Astrocyte of the cerebellum (primary cell): ENCODE measurements at regions not wholly inside any gene's neighbourhood (a gene's known extent, or its start where the extent isn't known, plus 50 kb on each side); places are given as distances from the start of the nearest gene placed in this dataset.
"Not testable (repeated sequence)": the region's sequence is repeated elsewhere in the genome, so short reads cannot be mapped to it uniquely, and the experiment has no call there.

Experiments used
- DNase-seq: peaks from one replicate; pipeline ENCODE4 v3.0.0-alpha.2; 2011; ENCODE audit warnings: low read depth
- H3K4me3 ChIP-seq: 2 replicates; pipeline ENCODE4 v1.5.1; 2011; ENCODE audit warnings: mild to moderate bottlenecking, low read depth, low read length, moderate library complexity
- CTCF ChIP-seq: IDR thresholded peaks from 2 replicates; pipeline ENCODE4 v1.5.1; 2012; ENCODE audit warnings: low read length, low read depth, moderate library complexity, mild to moderate bottlenecking; ENCODE audit errors: missing control alignments
- in situ Hi-C: cut with HindIII; loops from 2 replicates; pipeline ENCODE4 v1.10.0; 2017; ENCODE audit warnings: low sequenced_read_pairs

DNA sequence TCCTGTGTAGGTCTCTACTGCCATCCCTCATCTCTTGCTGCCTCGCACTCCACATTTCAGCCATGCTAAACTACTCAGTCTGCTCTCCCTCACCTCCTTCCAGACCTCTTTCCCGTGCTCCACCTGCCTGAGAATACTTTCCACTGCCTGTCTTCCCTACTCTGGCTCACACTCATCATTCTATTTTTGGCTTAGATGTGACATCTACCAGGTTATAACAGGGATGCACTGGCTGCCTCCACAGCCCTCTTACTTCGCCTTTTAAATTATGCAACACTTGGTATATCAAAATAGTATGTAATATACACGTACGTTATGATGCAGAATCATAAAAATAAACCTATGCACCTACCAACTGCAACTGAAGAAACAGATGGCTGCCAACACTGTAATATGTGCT, 222.8 kb upstream of the DTNBP1 start:
- H3K4me3 ChIP-seq: no peak overlapping the region
- in situ Hi-C loops: no loop called here
- TF ChIP-seq CTCF: no peak
- DNase-seq: no peak

GRCh38 chr6:15883593-15883992, 220.8 kb upstream of the DTNBP1 start:
- in situ Hi-C loops, DNase-seq, H3K4me3 ChIP-seq: not testable (repeated sequence)

DNA sequence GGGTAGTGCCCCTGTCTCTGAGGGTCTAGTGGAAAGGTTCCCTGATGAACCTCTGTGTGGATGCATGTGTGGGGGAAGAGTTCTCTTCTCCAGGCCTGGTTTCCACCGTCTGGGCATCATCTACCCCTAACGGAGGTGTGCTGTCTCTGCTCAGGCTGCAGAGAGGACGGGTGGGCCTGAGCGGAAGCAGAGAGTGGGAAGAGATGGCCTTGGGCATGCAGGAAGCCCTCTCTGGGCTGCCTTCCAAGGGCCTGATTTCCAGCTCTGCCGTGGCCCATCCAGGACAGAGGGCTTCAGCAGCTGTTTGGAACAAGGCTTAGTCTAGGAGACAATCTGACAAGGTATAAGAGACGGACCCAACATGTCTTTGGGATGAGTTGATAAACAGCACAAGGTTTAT, 220.1 kb upstream of the DTNBP1 start:
- TF ChIP-seq CTCF: no peak
- in situ Hi-C loops: no loop called here
- H3K4me3 ChIP-seq: no peak overlapping the region
- DNase-seq: no peak

- DNase-seq: no peak
- in situ Hi-C loops: no loop called here
- TF ChIP-seq CTCF: no peak
- H3K4me3 ChIP-seq: no peak overlapping the region
Observed at GRCh38 chr6:15882345-15882744, 219.5 kb upstream of the DTNBP1 start.

DNA sequence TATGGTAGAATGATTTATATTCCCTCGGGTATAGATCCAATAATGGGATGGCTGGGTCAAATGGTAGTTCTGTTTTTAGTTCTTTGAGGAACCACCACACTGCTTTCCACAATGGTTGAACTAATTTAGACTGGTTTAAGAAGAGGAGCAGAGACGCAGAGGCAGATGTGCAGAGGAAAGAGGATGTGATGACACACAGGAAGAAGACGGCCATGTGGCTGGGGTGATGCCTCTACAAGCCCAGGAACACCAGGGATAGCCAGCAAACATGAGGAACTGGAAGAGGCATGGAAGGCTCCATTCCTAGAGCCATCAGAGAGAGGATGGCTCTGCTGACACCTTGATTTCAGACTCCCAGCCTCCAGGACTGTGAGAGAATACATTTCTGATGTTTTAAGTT, 218.3 kb upstream of the DTNBP1 start:
- DNase-seq: no peak
- H3K4me3 ChIP-seq: no peak overlapping the region
- no peak for TF ChIP-seq CTCF
- in situ Hi-C loops: no loop called here

- no peak for TF ChIP-seq CTCF
- H3K4me3 ChIP-seq: no peak overlapping the region
- no peak for DNase-seq
- in situ Hi-C loops: no loop called here
Observed at GRCh38 chr6:15880262-15880973, 217.6 kb upstream of the DTNBP1 start.

GRCh38 chr6:15879371-15880261, 216.8 kb upstream of the DTNBP1 start:
- H3K4me3 ChIP-seq: no peak overlapping the region
- TF ChIP-seq CTCF: no peak
- DNase-seq: no peak
- in situ Hi-C loops: no loop called here
